ENCODE measurements at regions not wholly inside any gene's neighbourhood (a gene's known extent, or its start where the extent isn't known, plus 50 kb on each side); places are given as distances from the start of the nearest gene placed in this dataset.

DNA sequence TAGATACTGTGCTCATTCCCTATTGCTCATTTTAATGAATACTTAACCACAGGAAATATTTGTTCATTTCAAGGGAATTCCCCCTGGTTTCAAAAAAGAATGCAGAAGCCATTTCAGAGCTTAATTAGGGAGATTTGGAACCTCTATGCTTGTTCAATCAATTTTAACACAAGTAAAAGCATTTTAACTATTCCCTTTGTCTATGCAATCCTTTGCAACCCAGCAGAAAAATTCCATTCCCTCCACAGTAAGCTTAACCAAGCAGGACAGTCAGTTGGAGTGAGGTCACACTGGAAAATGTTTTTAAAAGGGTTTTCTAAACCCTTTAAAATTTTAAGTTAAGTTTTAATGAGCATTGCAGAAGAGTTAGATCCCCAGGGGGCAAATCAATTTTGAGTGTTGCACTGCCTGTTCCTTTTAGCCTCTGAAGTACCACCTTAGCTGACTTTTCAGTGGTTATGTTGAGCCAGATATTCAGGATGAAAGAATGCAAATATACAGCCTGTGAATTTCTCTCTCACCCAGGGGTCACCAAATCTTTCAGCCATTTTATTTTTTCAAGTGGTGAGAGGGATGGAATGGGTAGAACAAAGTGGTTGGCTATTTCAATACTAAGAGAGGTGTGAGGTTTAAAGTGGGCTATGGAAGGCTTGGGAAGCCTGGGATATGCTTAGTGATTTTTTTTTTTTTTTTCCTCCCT is 356.2 kb upstream of the NUDT12 start:
- no peaks in the 10 kb centered on the region for H3K4me1 ChIP-seq
- no peaks in the 10 kb centered on the region for H3K36me3 ChIP-seq
- no peak for TF ChIP-seq POLR2AphosphoS5 (IDR thresholded peaks at IDR 0.05)
- no peak for TF ChIP-seq POLR2A (IDR thresholded peaks at IDR 0.05)
- ATAC-seq (ENCODE audit: low FRiP score in 2 of 2) (no peak), DNase-seq (no peak)
- no peak overlapping the region for H3K27ac ChIP-seq
- H3K9me3 ChIP-seq, result no peaks in the 10 kb centered on the region
- H3K4me3 ChIP-seq, result no peak overlapping the region
- H3K27me3 ChIP-seq, result no peaks in the 10 kb centered on the region

GRCh38 chr5:103915081-103915480 is 352.5 kb upstream of the NUDT12 start:
- no peaks in the 10 kb centered on the region for H3K36me3 ChIP-seq
- H3K4me3 ChIP-seq, result no peak overlapping the region
- ATAC-seq (ENCODE audit: low FRiP score in 2 of 2), result no peak
- H3K27me3 ChIP-seq, result no peaks in the 10 kb centered on the region
- TF ChIP-seq POLR2AphosphoS5 (IDR thresholded peaks at IDR 0.05) (no peak), POLR2A (IDR thresholded peaks at IDR 0.05) (no peak), EP300 (IDR thresholded peaks at IDR 0.05) (no peak)
- TF ChIP-seq, protein P1, sequence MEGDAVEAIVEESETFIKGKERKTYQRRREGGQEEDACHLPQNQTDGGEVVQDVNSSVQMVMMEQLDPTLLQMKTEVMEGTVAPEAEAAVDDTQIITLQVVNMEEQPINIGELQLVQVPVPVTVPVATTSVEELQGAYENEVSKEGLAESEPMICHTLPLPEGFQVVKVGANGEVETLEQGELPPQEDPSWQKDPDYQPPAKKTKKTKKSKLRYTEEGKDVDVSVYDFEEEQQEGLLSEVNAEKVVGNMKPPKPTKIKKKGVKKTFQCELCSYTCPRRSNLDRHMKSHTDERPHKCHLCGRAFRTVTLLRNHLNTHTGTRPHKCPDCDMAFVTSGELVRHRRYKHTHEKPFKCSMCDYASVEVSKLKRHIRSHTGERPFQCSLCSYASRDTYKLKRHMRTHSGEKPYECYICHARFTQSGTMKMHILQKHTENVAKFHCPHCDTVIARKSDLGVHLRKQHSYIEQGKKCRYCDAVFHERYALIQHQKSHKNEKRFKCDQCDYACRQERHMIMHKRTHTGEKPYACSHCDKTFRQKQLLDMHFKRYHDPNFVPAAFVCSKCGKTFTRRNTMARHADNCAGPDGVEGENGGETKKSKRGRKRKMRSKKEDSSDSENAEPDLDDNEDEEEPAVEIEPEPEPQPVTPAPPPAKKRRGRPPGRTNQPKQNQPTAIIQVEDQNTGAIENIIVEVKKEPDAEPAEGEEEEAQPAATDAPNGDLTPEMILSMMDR (IDR thresholded peaks at IDR 0.05), result no peak
- no peak for DNase-seq
- no peaks in the 10 kb centered on the region for H3K9me3 ChIP-seq
- 88 to 89% methylated on average over 1 of the region's 1 CpG for WGBS, 2 donors
- H3K27ac ChIP-seq, result no peak overlapping the region
- H3K4me1 ChIP-seq, result no peaks in the 10 kb centered on the region

GRCh38 chr5:103910786-103911185 is 348.2 kb upstream of the NUDT12 start:
- 75 to 84% methylated on average over 2 of the region's 2 CpGs for WGBS, 2 donors
- no peak overlapping the region for H3K4me3 ChIP-seq
- H3K27ac ChIP-seq, result no peak overlapping the region
- H3K27me3 ChIP-seq, result no peaks in the 10 kb centered on the region
- no peaks in the 10 kb centered on the region for H3K9me3 ChIP-seq
- TF ChIP-seq, protein P1 (IDR thresholded peaks at IDR 0.05), result no peak
- TF ChIP-seq POLR2A (IDR thresholded peaks at IDR 0.05), result no peak
- no peak for TF ChIP-seq POLR2AphosphoS5 (IDR thresholded peaks at IDR 0.05)
- no peak for TF ChIP-seq EP300 (IDR thresholded peaks at IDR 0.05)
- H3K36me3 ChIP-seq, result no peaks in the 10 kb centered on the region
- H3K4me1 ChIP-seq, result no peaks in the 10 kb centered on the region
- DNase-seq (no peak), ATAC-seq (ENCODE audit: low FRiP score in 2 of 2) (no peak)

DNA sequence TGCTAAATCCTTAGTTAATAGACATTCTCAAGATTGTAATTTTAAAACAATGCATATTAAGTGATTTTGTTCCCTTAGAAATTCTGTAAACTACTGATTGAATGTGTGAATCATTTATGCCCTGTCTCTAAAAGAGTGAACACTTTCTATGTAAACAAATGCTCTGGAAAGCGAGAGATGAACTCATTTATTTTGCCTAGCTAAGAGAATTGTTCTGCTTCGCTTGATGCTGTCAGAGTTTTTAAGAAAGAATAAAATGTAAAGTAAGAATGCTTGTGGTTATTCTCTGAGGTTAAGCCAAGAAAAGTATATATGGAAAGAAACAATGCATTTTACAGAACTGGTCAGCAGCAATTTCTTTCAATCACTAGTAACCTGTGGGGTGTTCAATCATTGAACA is 347.4 kb upstream of the NUDT12 start:
- no peak for DNase-seq
- H3K27ac ChIP-seq, result no peak overlapping the region
- no peaks in the 10 kb centered on the region for H3K4me1 ChIP-seq
- no peaks in the 10 kb centered on the region for H3K27me3 ChIP-seq
- H3K36me3 ChIP-seq, result no peaks in the 10 kb centered on the region
- TF ChIP-seq, protein P1 (IDR thresholded peaks at IDR 0.05), result no peak
- TF ChIP-seq POLR2A (IDR thresholded peaks at IDR 0.05) (no peak), POLR2AphosphoS5 (IDR thresholded peaks at IDR 0.05) (no peak), EP300 (IDR thresholded peaks at IDR 0.05) (no peak)
- no peaks in the 10 kb centered on the region for H3K9me3 ChIP-seq
- ATAC-seq (ENCODE audit: low FRiP score in 2 of 2), result no peak
- 71 to 82% methylated on average over 2 of the region's 2 CpGs for WGBS, 2 donors
- no peak overlapping the region for H3K4me3 ChIP-seq

DNA sequence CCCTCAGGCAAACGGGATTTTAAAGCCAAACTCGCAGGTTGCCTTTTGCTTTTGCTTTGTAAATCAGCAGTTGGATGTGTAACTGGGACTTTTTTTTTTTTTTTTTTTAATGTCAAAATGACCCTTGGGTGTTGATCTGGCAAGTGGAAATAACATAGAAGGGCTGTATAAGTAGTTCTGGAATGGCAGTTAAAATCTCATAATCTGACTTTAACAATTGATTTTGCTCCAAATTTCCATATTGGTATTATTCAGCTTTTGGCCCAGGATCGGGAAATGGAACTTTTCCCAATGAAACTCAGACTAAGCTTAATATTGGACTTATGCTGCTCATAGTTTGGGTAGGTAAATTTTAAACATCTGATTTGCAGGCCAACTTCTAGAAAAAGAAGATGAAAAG is 346.8 kb upstream of the NUDT12 start:
- Histone ChIP-seq H3K27ac (no peak overlapping the region), H3K9me3 (no peaks in the 10 kb centered on the region), H3K27me3 (no peaks in the 10 kb centered on the region), H3K4me3 (no peak overlapping the region), H3K4me1 (no peaks in the 10 kb centered on the region), H3K36me3 (no peaks in the 10 kb centered on the region)
- ATAC-seq (ENCODE audit: low FRiP score in 2 of 2) (no peak), DNase-seq (no peak)
- TF ChIP-seq EP300 (IDR thresholded peaks at IDR 0.05) (no peak), POLR2A (IDR thresholded peaks at IDR 0.05) (no peak), POLR2AphosphoS5 (IDR thresholded peaks at IDR 0.05) (no peak)
- TF ChIP-seq, protein P1 (IDR thresholded peaks at IDR 0.05), result no peak
- 80 to 83% methylated on average over 3 of the region's 3 CpGs for WGBS, 2 donors
